GM12875 (cell line): ENCODE measurements at regions not wholly inside any gene's neighbourhood (a gene's known extent, or its start where the extent isn't known, plus 50 kb on each side); places are given as distances from the start of the nearest gene placed in this dataset.

ENCODE experiments used
- H3K4me3 ChIP-seq: one replicate; pipeline ENCODE4 v1.5.1; 2011; ENCODE audit warnings: low read depth, low read length, control low read depth
- TF ChIP-seq, protein P1 (sequence below): IDR thresholded peaks from 2 replicates; pipeline ENCODE4 v1.5.1; 2011; ENCODE audit warnings: low read depth, mild to moderate bottlenecking, control low read depth, inconsistent platforms, low read length, moderate library complexity, borderline replicate concordance; ENCODE audit not compliant: insufficient read depth

DNA sequence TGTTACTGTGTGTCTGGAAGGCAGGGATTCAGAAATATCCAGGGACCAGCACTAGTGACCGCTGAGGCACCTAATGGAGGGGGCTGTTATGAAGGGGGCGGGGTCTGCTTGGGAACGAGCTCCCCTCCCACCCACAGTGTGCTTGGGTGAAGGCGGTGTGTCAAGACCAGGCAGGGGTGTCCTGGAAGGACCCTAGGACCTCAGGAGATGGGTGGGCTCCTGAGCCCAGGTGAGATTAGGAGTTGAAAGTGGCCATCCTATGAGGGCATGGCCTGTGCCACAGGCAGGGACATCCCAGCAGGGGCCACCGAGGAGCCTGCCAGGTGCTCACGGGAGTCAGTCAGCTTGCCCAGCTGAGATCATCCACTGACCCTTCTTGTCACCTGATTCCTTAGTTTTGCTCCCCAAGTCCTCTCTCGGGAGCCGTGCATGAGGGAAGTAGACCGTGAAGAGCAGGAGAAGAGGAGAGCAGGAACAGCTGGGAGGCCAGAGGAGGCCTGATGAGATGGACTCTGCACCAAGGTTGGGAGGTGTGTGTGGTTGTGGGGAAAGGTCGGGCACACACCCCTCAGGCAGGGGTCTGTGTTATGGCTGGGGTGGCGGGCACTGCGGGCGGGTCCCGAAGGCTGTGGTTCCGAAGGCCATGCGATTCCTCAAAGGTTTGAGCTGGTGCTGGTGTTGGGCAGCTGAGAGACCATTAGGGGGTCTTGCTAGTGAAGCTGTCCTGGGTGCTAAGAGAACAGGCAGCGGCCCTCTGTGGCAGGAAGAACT is 180.9 kb upstream of the HS6ST1 start:
- TF ChIP-seq, protein P1, sequence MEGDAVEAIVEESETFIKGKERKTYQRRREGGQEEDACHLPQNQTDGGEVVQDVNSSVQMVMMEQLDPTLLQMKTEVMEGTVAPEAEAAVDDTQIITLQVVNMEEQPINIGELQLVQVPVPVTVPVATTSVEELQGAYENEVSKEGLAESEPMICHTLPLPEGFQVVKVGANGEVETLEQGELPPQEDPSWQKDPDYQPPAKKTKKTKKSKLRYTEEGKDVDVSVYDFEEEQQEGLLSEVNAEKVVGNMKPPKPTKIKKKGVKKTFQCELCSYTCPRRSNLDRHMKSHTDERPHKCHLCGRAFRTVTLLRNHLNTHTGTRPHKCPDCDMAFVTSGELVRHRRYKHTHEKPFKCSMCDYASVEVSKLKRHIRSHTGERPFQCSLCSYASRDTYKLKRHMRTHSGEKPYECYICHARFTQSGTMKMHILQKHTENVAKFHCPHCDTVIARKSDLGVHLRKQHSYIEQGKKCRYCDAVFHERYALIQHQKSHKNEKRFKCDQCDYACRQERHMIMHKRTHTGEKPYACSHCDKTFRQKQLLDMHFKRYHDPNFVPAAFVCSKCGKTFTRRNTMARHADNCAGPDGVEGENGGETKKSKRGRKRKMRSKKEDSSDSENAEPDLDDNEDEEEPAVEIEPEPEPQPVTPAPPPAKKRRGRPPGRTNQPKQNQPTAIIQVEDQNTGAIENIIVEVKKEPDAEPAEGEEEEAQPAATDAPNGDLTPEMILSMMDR: no peak
- H3K4me3 ChIP-seq: no peak overlapping the region

DNA sequence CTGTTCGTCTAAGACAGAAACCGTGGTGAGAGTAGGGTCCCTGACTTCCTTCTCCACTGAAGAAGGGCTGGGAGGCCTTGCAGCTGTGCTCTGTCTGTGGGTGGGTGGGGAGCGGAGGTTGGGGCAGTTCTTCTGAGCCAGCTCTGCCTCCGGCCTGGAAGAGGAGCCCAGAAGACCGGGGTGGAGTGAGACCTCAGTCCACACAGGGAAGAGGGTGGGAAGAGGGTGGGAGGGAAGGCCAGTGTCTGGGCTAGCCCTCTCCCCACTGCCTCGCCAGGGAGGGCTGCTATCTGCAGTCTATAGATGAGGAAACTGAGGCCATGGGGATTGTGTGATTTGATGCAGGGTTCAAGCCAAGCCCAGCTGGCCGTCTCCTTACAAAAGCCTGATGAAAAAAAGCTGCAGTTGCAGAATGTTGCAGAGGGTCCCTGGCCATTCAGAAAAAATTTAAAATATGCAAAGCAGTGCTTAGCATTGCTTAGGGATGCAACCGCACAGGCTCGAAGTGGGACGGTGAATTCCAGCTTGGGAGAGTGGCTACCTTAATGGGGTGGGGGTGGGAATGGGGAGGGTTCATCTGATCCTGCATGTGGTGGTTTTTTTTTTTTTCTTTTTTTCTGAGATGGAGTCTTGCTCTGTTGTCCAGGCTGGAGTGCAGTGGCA is 181.6 kb upstream of the HS6ST1 start:
- H3K4me3 ChIP-seq: no peak overlapping the region
- TF ChIP-seq, protein P1: no peak

DNA sequence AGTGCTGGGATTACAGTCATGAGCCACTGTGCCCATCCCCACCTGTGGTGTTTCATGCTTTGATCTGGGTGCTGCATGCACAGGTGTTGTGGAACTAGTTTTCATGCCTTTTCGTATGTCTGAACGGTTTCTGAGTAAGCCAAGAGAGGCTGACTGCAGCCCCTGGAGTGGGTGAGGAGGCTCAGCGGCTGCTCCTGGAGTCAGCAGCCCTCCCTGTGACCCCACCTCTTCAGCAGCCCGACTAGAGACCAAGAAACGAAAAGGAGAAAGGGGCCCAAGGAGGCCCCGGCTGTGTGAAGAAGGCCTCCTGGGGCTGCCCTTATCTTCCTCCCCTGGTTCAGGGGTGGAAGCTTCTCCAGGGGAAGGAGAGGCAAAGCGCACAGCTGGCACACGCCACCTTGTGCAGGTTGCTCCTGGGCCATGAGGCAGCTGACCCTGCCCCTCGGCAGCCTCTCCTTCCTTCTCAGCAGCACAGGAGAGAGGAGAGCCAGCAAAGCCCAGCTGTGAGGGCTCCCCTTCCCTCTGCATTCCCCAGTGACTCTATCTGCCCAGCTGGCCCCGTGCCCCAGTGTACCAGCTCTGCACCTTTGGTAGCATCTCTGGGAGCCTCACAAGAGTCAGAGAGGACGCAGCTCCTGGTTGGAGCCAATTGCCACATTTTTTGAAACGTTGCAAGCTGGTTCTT is 182.5 kb upstream of the HS6ST1 start:
- TF ChIP-seq, protein P1: no peak
- H3K4me3 ChIP-seq: no peak overlapping the region

DNA sequence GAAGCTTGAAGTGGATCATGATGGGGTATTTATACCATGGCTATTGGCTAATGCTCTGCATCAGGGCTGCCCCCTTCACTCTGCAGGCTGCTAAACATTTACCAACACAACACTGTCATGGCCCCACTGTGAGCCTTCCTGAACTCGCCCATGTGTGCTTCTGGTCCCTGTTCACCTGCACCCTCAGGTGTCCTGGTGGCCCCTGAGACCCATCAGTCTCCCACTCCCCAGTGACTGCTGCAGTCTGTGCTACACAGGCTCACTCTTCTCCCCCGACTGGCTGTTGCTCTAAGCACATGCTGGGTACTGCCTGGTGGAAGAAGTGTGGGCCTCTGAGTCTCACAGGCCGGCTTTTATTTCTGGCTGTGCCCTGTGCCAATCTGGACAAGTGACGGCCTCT is 183.0 kb upstream of the HS6ST1 start:
- no peak overlapping the region for H3K4me3 ChIP-seq
- TF ChIP-seq, protein P1: no peak

DNA sequence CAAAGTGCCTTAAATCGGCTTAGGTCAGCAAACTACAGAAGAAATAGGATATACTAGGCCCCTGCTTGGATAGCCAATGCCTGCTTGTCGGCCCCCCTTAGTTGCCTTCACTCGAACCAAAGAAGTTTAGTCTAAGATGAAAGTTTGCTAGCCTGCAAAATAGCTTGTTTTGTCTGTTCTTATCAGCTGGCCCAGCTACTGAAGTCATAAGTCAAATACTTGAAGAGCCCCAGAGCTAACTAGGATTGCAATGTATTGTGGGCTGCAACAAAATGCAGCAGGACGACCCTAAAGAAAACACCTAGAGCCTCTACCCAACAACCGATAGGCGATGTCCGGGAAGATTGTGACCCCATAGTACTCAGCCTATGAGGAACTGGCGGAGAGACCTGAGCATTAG is 183.5 kb upstream of the HS6ST1 start:
- H3K4me3 ChIP-seq: no peak overlapping the region
- TF ChIP-seq, protein P1: no peak

DNA sequence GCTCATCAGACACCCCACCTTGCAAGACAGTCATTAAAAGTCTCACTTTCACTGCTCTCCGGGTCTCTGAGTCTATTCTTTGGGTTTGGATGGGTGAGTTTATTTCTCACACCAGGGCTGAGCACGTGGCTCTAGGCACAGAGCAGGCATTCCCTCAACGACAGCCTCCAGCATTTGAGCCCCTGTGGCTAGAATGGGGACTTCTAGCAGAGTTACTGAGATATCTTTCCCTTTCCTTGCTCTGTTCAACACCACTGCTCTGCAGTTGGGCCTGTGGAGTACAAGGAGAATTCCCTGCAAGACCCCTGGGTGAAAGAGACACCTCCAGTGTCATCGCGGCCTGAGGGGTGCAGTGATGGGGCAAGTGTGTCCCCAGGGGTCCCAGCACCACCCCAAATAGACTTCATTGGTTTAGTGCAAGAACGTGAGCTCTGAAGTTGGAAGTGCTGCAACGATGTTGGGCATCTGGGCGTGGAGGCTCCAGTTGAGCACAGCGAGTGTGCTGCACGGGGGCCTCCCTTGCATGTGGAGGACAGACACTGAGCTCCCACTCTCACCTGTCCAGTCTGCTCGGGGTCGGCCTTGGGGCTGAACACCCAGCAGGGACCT is 184.1 kb upstream of the HS6ST1 start:
- H3K4me3 ChIP-seq: no peak overlapping the region
- TF ChIP-seq, protein P1: no peak
